K562 (cell line): ENCODE measurements at regions not wholly inside any gene's neighbourhood (a gene's known extent, or its start where the extent isn't known, plus 50 kb on each side); places are given as distances from the start of the nearest gene placed in this dataset.

ENCODE experiments used
- ATAC-seq: fragments of 200-7000 bp; cut with Tn5 transposase; 3 replicates; pipeline ENCODE4 v1.9.1; 2020; ENCODE audit warnings: moderate library complexity
- BruUV-seq: library from RNA; stranded (reverse); fragments of 400-500 nt; replicated peaks from 2 replicates; lab custom pipeline; 2021; lab: Mats Ljungman, UMichigan
- CTCF ChIA-PET: fragments of 300-600 bp; formaldehyde crosslinking; extraction: SDS; loops from one replicate; lab custom pipeline; 2021; ENCODE audit warnings: low intra/inter-chr PET ratio; lab: Yijun Ruan, JAX
- POLR2A ChIA-PET: fragments of 300-600, 350-650 bp; sonication (Branson Sonifier 250); formaldehyde crosslinking; extraction: SDS; loops from one replicate; lab custom pipeline; 2021; ENCODE audit warnings: antibody characterized with exemption, inconsistent platforms; lab: Yijun Ruan, JAX
- DNase-seq, 4 experiments: peaks; one replicate each; pipeline versions ENCODE4 v3.0.0 to v3.0.0-alpha.2; 2011 to 2018; ENCODE audit warnings: low spot score in 3 of 4, mixed read lengths in 3 of 4; ENCODE audit errors: extremely low read depth in 1 of 4
- FAIRE-seq: peaks from 2 replicates; lab custom pipeline; 2011; peaks lifted over from hg19 to GRCh38; lab: Jason Lieb, UNC
- H2AFZ ChIP-seq: 2 replicates; pipeline ENCODE4 v1.6.0; 2011; ENCODE audit warnings: low read depth, low read length, control low read depth, inconsistent platforms
- H3K27ac ChIP-seq: fragments of 200-600 bp; 3 replicates; pipeline ENCODE4 v1.8.0; 2011; ENCODE audit warnings: low read depth, mild to moderate bottlenecking, control low read depth, inconsistent platforms, low read length, moderate library complexity, mixed read lengths; ENCODE audit errors: extremely low read depth
- H3K27me3 ChIP-seq, 2 experiments: fragments of 300-600 bp in 1 of 2; 2 replicates in 1 of 2; 3 replicates in 1 of 2; pipeline versions ENCODE4 v1.6.0 to v1.8.0; 2011; ENCODE audit warnings: inconsistent platforms in 2 of 2, low read length in 2 of 2, mild to moderate bottlenecking in 1 of 2, mixed read lengths in 1 of 2, moderate library complexity in 1 of 2; ENCODE audit not compliant: control insufficient read depth in 2 of 2, insufficient read depth in 2 of 2
- H3K36me3 ChIP-seq: fragments of 300-600 bp; 3 replicates; pipeline ENCODE4 v1.8.0; 2011; ENCODE audit warnings: mild to moderate bottlenecking, low read length, inconsistent platforms; ENCODE audit not compliant: control insufficient read depth, insufficient read depth
- H3K4me1 ChIP-seq, 2 experiments: fragments of 200-600 bp in 1 of 2; replicated peaks in 1 of 2; 2 replicates in 1 of 2; 3 replicates in 1 of 2; pipeline versions ENCODE4 v1.5.1 to v1.8.0; 2011; ENCODE audit warnings: inconsistent platforms in 2 of 2, low read length in 2 of 2, mild to moderate bottlenecking in 1 of 2, mixed read lengths in 1 of 2, moderate library complexity in 1 of 2; ENCODE audit not compliant: control insufficient read depth in 2 of 2, insufficient read depth in 2 of 2
- H3K4me2 ChIP-seq: 2 replicates; pipeline ENCODE4 v1.6.1; 2011; ENCODE audit warnings: low read length, control low read depth, inconsistent platforms, mixed read lengths; ENCODE audit not compliant: insufficient read depth
- H3K4me3 ChIP-seq: fragments of 200-600 bp; sonication (generic), shearing (Covaris generic); 2 replicates; pipeline ENCODE4 v1.5.1; 2016; ENCODE audit warnings: control low read depth, inconsistent platforms
- H3K79me2 ChIP-seq: fragments of 200-600 bp; 3 replicates; pipeline ENCODE4 v1.8.0; 2011; ENCODE audit warnings: low read length, inconsistent platforms; ENCODE audit not compliant: control insufficient read depth, insufficient read depth
- H3K9ac ChIP-seq, 2 experiments: 2 replicates each; pipeline versions ENCODE4 v1.6.0 to v1.6.1; 2011; ENCODE audit warnings: low read depth in 2 of 2, low read length in 2 of 2, control low read depth in 1 of 2, inconsistent platforms in 1 of 2, mild to moderate bottlenecking in 1 of 2, mixed read lengths in 1 of 2; ENCODE audit not compliant: insufficient read depth in 1 of 2
- H3K9me1 ChIP-seq: one replicate; pipeline ENCODE4 v1.6.0; 2011; ENCODE audit warnings: inconsistent platforms, mild to moderate bottlenecking, low read length, moderate library complexity; ENCODE audit not compliant: control insufficient read depth, insufficient read depth
- H3K9me3 ChIP-seq: replicated peaks from 2 replicates; pipeline ENCODE4 v1.5.1; 2011; ENCODE audit warnings: low read depth, low read length, inconsistent platforms; ENCODE audit not compliant: control insufficient read depth, insufficient read depth
- H4K20me1 ChIP-seq: replicated peaks from 2 replicates; pipeline ENCODE4 v1.6.1; 2011; ENCODE audit warnings: low read length, inconsistent platforms, mixed read lengths; ENCODE audit not compliant: control insufficient read depth, insufficient read depth
- ERF ChIP-seq: fragments of 450-650 bp; formaldehyde crosslinking; IDR thresholded peaks from 2 replicates; pipeline ENCODE4 v1.4.0; 2020; ENCODE audit warnings: mild to moderate bottlenecking, mixed read lengths
- GATA2 ChIP-seq: sonication (generic); formaldehyde crosslinking; IDR thresholded peaks from 2 replicates; pipeline ENCODE4 v1.4.0; 2020; ENCODE audit warnings: mild to moderate bottlenecking, missing genetic modification reagents
- RAD21 ChIP-seq, 2 experiments: fragments of 250-450 bp in 1 of 2; fragments of 450-650 bp in 1 of 2; sonication (Bioruptor Pico) in 1 of 2; formaldehyde crosslinking in 1 of 2; IDR thresholded peaks in 1 of 2; conservative IDR thresholded peaks in 1 of 2; 2 replicates each; pipeline versions ENCODE4 v1.4.0 to v1.8.0; 2020 to 2022; ENCODE audit warnings: mild to moderate bottlenecking in 2 of 2, moderate library complexity in 1 of 2
- ZBTB2 ChIP-seq: fragments of 450-650 bp; IDR thresholded peaks from 2 replicates; pipeline ENCODE4 v1.6.1; 2016; ENCODE audit warnings: antibody characterized with exemption
- ZNF398 ChIP-seq: fragments of 250-450 bp; sonication (Bioruptor Pico); IDR thresholded peaks from 2 replicates; pipeline ENCODE4 v1.8.0; 2021; ENCODE audit warnings: moderate library complexity, mild to moderate bottlenecking, inconsistent platforms
- ZNF75A ChIP-seq: fragments of 450-650 bp; formaldehyde crosslinking; IDR thresholded peaks from 2 replicates; pipeline ENCODE4 v1.4.0; 2020; ENCODE audit warnings: mild to moderate bottlenecking
- WGBS: fragments of 100-300 bp; shearing (Covaris generic); methylation state at CpG from one replicate; pipeline ENCODE4 v1.1.6; 2016; ENCODE audit warnings: low coverage, mixed read lengths; ENCODE audit not compliant: insufficient coverage; ENCODE audit errors: missing lambda C conversion rate; 5-methylcytosine and 5-hydroxymethylcytosine counted together
- in situ Hi-C: fragments of 300-500 bp; cut with MboI; formaldehyde crosslinking; loops from 4 replicates; pipeline ENCODE4 v1.15.0; 2018; ENCODE audit warnings: inconsistent platforms, mixed read lengths
- intact Hi-C: fragments of 100-400 bp; cut with micrococcal nuclease; formaldehyde crosslinking; loops from 2 replicates; pipeline ENCODE4 v1.14.2; 2022
- TF ChIP-seq, protein P1 (sequence below): fragments of 450-650 bp; IDR thresholded peaks from 2 replicates; pipeline ENCODE4 v1.6.1; 2016; ENCODE audit warnings: borderline replicate concordance
- TF ChIP-seq, protein P2 (sequence below): fragments of 450-650 bp; formaldehyde crosslinking; IDR thresholded peaks from 2 replicates; pipeline ENCODE4 v1.4.0; 2020; ENCODE audit warnings: mild to moderate bottlenecking, moderate library complexity
- TF ChIP-seq, protein P3 (sequence below): fragments of 450-650 bp; formaldehyde crosslinking; IDR thresholded peaks from 2 replicates; pipeline ENCODE4 v1.4.0; 2022; ENCODE audit warnings: missing genetic modification characterization

GRCh38 chr2:151051574-151052220 is 210.0 kb downstream of the RBM43 start (continued):
- TF ChIP-seq, protein P1, sequence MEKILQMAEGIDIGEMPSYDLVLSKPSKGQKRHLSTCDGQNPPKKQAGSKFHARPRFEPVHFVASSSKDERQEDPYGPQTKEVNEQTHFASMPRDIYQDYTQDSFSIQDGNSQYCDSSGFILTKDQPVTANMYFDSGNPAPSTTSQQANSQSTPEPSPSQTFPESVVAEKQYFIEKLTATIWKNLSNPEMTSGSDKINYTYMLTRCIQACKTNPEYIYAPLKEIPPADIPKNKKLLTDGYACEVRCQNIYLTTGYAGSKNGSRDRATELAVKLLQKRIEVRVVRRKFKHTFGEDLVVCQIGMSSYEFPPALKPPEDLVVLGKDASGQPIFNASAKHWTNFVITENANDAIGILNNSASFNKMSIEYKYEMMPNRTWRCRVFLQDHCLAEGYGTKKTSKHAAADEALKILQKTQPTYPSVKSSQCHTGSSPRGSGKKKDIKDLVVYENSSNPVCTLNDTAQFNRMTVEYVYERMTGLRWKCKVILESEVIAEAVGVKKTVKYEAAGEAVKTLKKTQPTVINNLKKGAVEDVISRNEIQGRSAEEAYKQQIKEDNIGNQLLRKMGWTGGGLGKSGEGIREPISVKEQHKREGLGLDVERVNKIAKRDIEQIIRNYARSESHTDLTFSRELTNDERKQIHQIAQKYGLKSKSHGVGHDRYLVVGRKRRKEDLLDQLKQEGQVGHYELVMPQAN = no peak
- TF ChIP-seq GATA2 (0 out of 2 replicates have a peak, but pooled peaks have one; percentile 66), RAD21 (CRISPR knock-in tag; conservative IDR thresholded peaks at IDR 0.05 in 1 of 2, IDR thresholded peaks at IDR 0.05 in 1 of 2) (peak; percentile 62 to 84)
- TF ChIP-seq, protein P2, sequence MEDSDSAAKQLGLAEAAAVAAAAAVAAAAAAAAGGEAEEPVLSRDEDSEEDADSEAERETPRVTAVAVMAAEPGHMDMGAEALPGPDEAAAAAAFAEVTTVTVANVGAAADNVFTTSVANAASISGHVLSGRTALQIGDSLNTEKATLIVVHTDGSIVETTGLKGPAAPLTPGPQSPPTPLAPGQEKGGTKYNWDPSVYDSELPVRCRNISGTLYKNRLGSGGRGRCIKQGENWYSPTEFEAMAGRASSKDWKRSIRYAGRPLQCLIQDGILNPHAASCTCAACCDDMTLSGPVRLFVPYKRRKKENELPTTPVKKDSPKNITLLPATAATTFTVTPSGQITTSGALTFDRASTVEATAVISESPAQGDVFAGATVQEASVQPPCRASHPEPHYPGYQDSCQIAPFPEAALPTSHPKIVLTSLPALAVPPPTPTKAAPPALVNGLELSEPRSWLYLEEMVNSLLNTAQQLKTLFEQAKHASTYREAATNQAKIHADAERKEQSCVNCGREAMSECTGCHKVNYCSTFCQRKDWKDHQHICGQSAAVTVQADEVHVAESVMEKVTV = peak; percentile 26; the same call in 1 of the 2 replicates

DNA sequence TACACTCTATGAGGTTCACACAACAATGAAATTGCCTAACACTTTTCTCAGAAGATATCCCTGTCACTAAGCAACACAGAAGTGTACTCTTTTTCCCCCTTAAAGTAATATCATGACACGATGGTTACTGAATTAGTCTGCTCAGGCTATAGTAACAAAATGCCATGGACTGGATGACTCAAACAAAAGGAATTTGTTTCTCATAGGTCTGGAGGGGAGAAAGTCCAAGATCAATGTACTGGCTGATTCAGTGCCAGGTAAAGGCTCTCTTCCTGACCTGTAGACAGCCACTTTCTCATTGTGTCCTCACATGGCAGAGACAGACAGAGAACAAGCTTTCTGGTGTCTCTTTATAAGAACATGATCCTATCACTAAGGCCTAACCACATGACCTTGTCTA is 211.9 kb downstream of the RBM43 start:
- CTCF ChIA-PET = no interaction called here
- no peaks in the 10 kb centered on the region for H4K20me1 ChIP-seq
- TF ChIP-seq, protein P3, sequence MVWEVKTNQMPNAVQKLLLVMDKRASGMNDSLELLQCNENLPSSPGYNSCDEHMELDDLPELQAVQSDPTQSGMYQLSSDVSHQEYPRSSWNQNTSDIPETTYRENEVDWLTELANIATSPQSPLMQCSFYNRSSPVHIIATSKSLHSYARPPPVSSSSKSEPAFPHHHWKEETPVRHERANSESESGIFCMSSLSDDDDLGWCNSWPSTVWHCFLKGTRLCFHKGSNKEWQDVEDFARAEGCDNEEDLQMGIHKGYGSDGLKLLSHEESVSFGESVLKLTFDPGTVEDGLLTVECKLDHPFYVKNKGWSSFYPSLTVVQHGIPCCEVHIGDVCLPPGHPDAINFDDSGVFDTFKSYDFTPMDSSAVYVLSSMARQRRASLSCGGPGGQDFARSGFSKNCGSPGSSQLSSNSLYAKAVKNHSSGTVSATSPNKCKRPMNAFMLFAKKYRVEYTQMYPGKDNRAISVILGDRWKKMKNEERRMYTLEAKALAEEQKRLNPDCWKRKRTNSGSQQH = no peak
- TF ChIP-seq ZNF398 (CRISPR knock-in tag) = no peak
- TF ChIP-seq ZNF75A (CRISPR knock-in tag) = no peak
- no peak for TF ChIP-seq ERF (CRISPR knock-in tag)
- no peak for TF ChIP-seq ZBTB2

More for the DNA sequence above, 211.9 kb downstream of the RBM43 start:
- ATAC-seq (no peak), DNase-seq (no peak), FAIRE-seq (no peak)
- WGBS = 0% methylated on average over 1 of the region's 1 CpG
- Histone ChIP-seq H3K79me2 (no peaks in the 10 kb centered on the region), H3K9ac (no peak overlapping the region), H3K36me3 (no peaks in the 10 kb centered on the region), H3K27ac (no peak overlapping the region), H3K27me3 (no peaks in the 10 kb centered on the region), H3K9me1 (no peaks in the 10 kb centered on the region), H3K4me2 (no peak overlapping the region), H2AFZ (no peak overlapping the region), H3K9me3 (no peaks in the 10 kb centered on the region), H3K4me1 (no peaks in the 10 kb centered on the region), H3K4me3 (no peak overlapping the region)
- no TSS peak for BruUV-seq
- intact Hi-C loops = no loop called here
- POLR2A ChIA-PET = interaction anchor here (1.0 kb wide), 1 partner anchor 12 kb away, joined by 3 read pairs; no protein-coding TSS in a partner anchor
- in situ Hi-C loops = no loop called here
